PFSK-1 (cell line): ENCODE measurements at regions not wholly inside any gene's neighbourhood (a gene's known extent, or its start where the extent isn't known, plus 50 kb on each side); places are given as distances from the start of the nearest gene placed in this dataset.

Experiments
- FOXP2 ChIP-seq: optimal IDR thresholded peaks from 2 replicates; pipeline ENCODE3; 2011; ENCODE audit warnings: borderline replicate concordance, control low read depth, inconsistent platforms; ENCODE audit not compliant: insufficient read depth; ENCODE audit errors: extremely low read length, extremely low read depth
- POLR2AphosphoS5 ChIP-seq: IDR thresholded peaks from 2 replicates; pipeline ENCODE4 v1.6.1; 2012; ENCODE audit warnings: low read depth, mild to moderate bottlenecking, control low read depth, low read length, moderate library complexity
- REST ChIP-seq, 2 experiments: IDR thresholded peaks; 2 replicates each; pipeline versions ENCODE4 v1.6.1 to v1.8.0; 2011 to 2012; ENCODE audit warnings: low read depth in 2 of 2, low read length in 2 of 2, control low read depth in 1 of 2, inconsistent platforms in 1 of 2, mild to moderate bottlenecking in 1 of 2, moderate library complexity in 1 of 2; ENCODE audit not compliant: insufficient read depth in 1 of 2
- SIN3A ChIP-seq: IDR thresholded peaks from 2 replicates; pipeline ENCODE4 v1.6.1; 2012; ENCODE audit warnings: mild to moderate bottlenecking, low read length, moderate library complexity, borderline replicate concordance; ENCODE audit not compliant: insufficient read depth
- TAF1 ChIP-seq: IDR thresholded peaks from 2 replicates; pipeline ENCODE4 v1.6.1; 2012; ENCODE audit warnings: low read length, control low read depth, borderline replicate concordance; ENCODE audit not compliant: insufficient read depth

DNA sequence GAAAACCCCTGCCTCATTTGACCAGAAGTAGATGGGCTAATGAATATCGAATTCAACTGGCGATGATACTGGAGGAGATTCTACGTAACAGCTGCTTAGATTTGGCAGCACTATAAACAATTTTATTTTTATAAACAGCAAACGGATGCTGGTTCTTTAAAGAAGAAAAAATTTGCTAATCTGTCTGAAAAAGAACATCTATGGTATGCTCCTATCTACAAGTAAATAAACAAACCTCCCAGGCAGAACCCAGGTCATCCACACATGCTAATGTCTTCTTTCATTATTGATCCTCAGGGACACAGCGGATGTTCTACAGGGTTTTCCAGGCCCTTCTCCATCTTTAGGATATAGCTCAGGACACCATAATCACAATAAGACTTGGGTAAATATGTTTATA is 291.3 kb downstream of the ALDH8A1 start:
- TF ChIP-seq FOXP2 = no peak
- TF ChIP-seq REST (IDR thresholded peaks at IDR 0.05; ENCODE audit: insufficient read depth in 1 of 2, low read depth in 2 of 2, low read length in 2 of 2) = no peak
- TF ChIP-seq TAF1 = no peak
- TF ChIP-seq SIN3A = no peak
- TF ChIP-seq POLR2AphosphoS5 = no peak

GRCh38 chr6:134657751-134658527 is 292.0 kb downstream of the ALDH8A1 start:
- TF ChIP-seq SIN3A (no peak), FOXP2 (no peak), POLR2AphosphoS5 (no peak), REST (IDR thresholded peaks at IDR 0.05; ENCODE audit: insufficient read depth in 1 of 2, low read depth in 2 of 2, low read length in 2 of 2) (no peak), TAF1 (no peak)

- no peak for TF ChIP-seq SIN3A
- no peak for TF ChIP-seq POLR2AphosphoS5
- no peak for TF ChIP-seq FOXP2
- TF ChIP-seq TAF1 = no peak
- TF ChIP-seq REST (IDR thresholded peaks at IDR 0.05; ENCODE audit: insufficient read depth in 1 of 2, low read depth in 2 of 2, low read length in 2 of 2) = no peak
Observed at GRCh38 chr6:134657343-134657742, 292.6 kb downstream of the ALDH8A1 start.

DNA sequence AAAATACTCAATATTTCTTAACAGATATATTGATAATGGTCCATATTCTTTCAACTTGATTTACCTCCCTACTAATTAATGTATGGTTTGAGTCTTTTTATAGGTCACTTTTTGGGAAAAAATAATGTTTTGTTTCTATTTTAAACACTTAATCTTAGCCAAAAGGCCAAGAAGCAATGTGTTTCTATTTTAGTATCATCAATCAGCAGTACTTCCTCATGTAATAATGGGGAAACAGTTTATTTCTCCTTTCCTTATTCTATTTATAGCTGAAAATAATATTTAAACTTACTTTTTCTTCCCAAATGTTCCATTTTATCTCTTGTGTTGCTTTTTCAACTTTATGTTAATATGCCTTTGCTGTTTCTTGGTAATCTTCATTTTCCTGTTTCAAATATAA is 295.1 kb downstream of the ALDH8A1 start:
- no peak for TF ChIP-seq REST (IDR thresholded peaks at IDR 0.05; ENCODE audit: insufficient read depth in 1 of 2, low read depth in 2 of 2, low read length in 2 of 2)
- TF ChIP-seq POLR2AphosphoS5 = no peak
- no peak for TF ChIP-seq TAF1
- TF ChIP-seq SIN3A = no peak
- no peak for TF ChIP-seq FOXP2

- TF ChIP-seq REST (IDR thresholded peaks at IDR 0.05; ENCODE audit: insufficient read depth in 1 of 2, low read depth in 2 of 2, low read length in 2 of 2) = no peak
- TF ChIP-seq FOXP2 = no peak
- no peak for TF ChIP-seq TAF1
- no peak for TF ChIP-seq POLR2AphosphoS5
- no peak for TF ChIP-seq SIN3A
Observed at GRCh38 chr6:134651519-134651918, 298.4 kb downstream of the ALDH8A1 start.
